Sigmoid colon (tissue), 6 donors: ENCODE measurements at regions not wholly inside any gene's neighbourhood (a gene's known extent, or its start where the extent isn't known, plus 50 kb on each side); places are given as distances from the start of the nearest gene placed in this dataset.

Experiments
- DNase-seq: peaks from one replicate; pipeline ENCODE4 v3.0.0-alpha.2; 2019
- H3K27ac ChIP-seq, 4 donors: fragments of 200-600 bp; sonication (generic); one replicate each; pipeline ENCODE4 v1.5.1; 2016 to 2019; ENCODE audit warnings: mild to moderate bottlenecking in 1 of 4
- H3K27me3 ChIP-seq, 3 donors: fragments of 200-600 bp; sonication (generic); one replicate each; pipeline ENCODE4 v1.5.1; 2019; ENCODE audit warnings: mild to moderate bottlenecking in 1 of 3
- H3K36me3 ChIP-seq, 4 donors: fragments of 200-600 bp; sonication (generic); one replicate each; pipeline ENCODE4 v1.5.1; 2016 to 2019
- H3K4me1 ChIP-seq, 4 donors: fragments of 200-600 bp; sonication (generic); one replicate each; pipeline ENCODE4 v1.5.1; 2017 to 2019
- H3K4me3 ChIP-seq, 4 donors: fragments of 200-600 bp; sonication (generic); one replicate each; pipeline ENCODE4 v1.5.1; 2017 to 2019; ENCODE audit warnings: mild to moderate bottlenecking in 2 of 4, moderate library complexity in 1 of 4
- H3K9me3 ChIP-seq, 4 donors: fragments of 200-600 bp in 3 of 4; sonication (generic) in 3 of 4; one replicate each; pipeline versions ENCODE4 v1.5.1 to v1.6.1; 2013 to 2019
- EP300 ChIP-seq, 4 donors: sonication (generic); formaldehyde crosslinking; IDR thresholded peaks; one replicate each; pipeline ENCODE4 v1.6.1; 2017; ENCODE audit warnings: antibody characterized with exemption in 4 of 4
- POLR2A ChIP-seq, 2 donors: fragments of 450-650 bp; IDR thresholded peaks; one replicate each; pipeline ENCODE4 v1.6.1; 2016; ENCODE audit warnings: antibody characterized with exemption in 2 of 2, mild to moderate bottlenecking in 2 of 2, moderate library complexity in 2 of 2
- POLR2AphosphoS5 ChIP-seq, 4 donors: sonication (generic); formaldehyde crosslinking; IDR thresholded peaks; one replicate each; pipeline ENCODE4 v1.6.1; 2017; ENCODE audit warnings: antibody characterized with exemption in 4 of 4
- WGBS, 2 donors: extraction: QIAGEN DNeasy Blood & Tissue Kit; methylation state at CpG; one replicate each; pipeline ENCODE4 v1.1.7; 2013; 5-methylcytosine and 5-hydroxymethylcytosine counted together
- intact Hi-C: fragments of 100-400 bp; cut with DNase I; formaldehyde crosslinking; loops from one replicate; pipeline ENCODE4 v1.15.1; 2023
- TF ChIP-seq, protein P1 (sequence below), 4 experiments: fragments of 450-650 bp in 3 of 4; fragments of 200-600 bp in 1 of 4; IDR thresholded peaks; one replicate each; pipeline ENCODE4 v1.5.1; 2016 to 2019; ENCODE audit warnings: antibody characterized with exemption in 4 of 4, mild to moderate bottlenecking in 3 of 4, moderate library complexity in 2 of 4
- donor health status: healthy with polysubstance abuse.
- donor health status: healthy.

GRCh38 chr3:115562636-115563267 is 60.6 kb upstream of the GAP43 start:
- TF ChIP-seq POLR2AphosphoS5 (IDR thresholded peaks at IDR 0.05) (no peak), EP300 (IDR thresholded peaks at IDR 0.05) (no peak), POLR2A (IDR thresholded peaks at IDR 0.05) (no peak)
- TF ChIP-seq, protein P1, sequence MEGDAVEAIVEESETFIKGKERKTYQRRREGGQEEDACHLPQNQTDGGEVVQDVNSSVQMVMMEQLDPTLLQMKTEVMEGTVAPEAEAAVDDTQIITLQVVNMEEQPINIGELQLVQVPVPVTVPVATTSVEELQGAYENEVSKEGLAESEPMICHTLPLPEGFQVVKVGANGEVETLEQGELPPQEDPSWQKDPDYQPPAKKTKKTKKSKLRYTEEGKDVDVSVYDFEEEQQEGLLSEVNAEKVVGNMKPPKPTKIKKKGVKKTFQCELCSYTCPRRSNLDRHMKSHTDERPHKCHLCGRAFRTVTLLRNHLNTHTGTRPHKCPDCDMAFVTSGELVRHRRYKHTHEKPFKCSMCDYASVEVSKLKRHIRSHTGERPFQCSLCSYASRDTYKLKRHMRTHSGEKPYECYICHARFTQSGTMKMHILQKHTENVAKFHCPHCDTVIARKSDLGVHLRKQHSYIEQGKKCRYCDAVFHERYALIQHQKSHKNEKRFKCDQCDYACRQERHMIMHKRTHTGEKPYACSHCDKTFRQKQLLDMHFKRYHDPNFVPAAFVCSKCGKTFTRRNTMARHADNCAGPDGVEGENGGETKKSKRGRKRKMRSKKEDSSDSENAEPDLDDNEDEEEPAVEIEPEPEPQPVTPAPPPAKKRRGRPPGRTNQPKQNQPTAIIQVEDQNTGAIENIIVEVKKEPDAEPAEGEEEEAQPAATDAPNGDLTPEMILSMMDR (IDR thresholded peaks at IDR 0.05): no peak
- Histone ChIP-seq H3K4me3 (no peak overlapping the region), H3K9me3 (no peaks in the 10 kb centered on the region), H3K27ac (no peak overlapping the region), H3K36me3 (no peaks in the 10 kb centered on the region), H3K4me1 (no peaks in the 10 kb centered on the region), H3K27me3 (no peaks in the 10 kb centered on the region)
- intact Hi-C loops: no loop called here
- no peak for DNase-seq
- 56 to 76% methylated on average over 4 of the region's 4 CpGs for WGBS, 2 donors

- TF ChIP-seq, protein P1 (IDR thresholded peaks at IDR 0.05): no peak
- no peak for TF ChIP-seq POLR2AphosphoS5 (IDR thresholded peaks at IDR 0.05)
These were observed 59.3 kb upstream of the GAP43 start for GRCh38 chr3:115563984-115564383.

DNA sequence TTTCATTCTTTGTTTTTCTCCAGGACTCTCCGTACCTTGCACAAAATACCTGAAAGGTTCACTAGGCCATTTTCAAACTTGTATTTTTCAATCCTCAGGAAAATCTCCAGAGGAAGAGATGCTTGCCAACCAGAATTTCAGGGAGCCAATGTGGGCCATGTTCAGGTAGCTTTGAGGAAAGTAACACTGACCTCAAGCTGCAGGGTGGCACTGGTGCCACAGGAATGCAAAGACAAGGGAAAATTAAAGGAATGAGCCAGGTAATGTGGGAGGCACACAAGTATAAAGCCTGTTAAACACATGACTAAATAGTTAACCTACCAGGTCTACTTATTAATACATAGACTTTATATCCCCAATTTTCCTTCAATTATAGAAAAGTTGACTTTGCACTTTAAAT is 51.9 kb upstream of the GAP43 start:
- Histone ChIP-seq H3K27me3 (no peaks in the 10 kb centered on the region), H3K4me3 (no peak overlapping the region), H3K36me3 (no peaks in the 10 kb centered on the region), H3K4me1 (no peaks in the 10 kb centered on the region), H3K27ac (no peak overlapping the region), H3K9me3 (no peaks in the 10 kb centered on the region)
- intact Hi-C loops: no loop called here
- DNase-seq: no peak
- TF ChIP-seq POLR2A (IDR thresholded peaks at IDR 0.05): no peak
- TF ChIP-seq, protein P1 (IDR thresholded peaks at IDR 0.05): no peak
- no peak for TF ChIP-seq EP300 (IDR thresholded peaks at IDR 0.05)
- no peak for TF ChIP-seq POLR2AphosphoS5 (IDR thresholded peaks at IDR 0.05)
- 82 to 92% methylated on average over 1 of the region's 1 CpG for WGBS, 2 donors

More at GRCh38 chr3:115563984-115564383, 59.3 kb upstream of the GAP43 start:
- H3K9me3 ChIP-seq: no peaks in the 10 kb centered on the region
- WGBS, 2 donors: 66 to 85% methylated on average over 1 of the region's 1 CpG
- H3K36me3 ChIP-seq: no peaks in the 10 kb centered on the region
- intact Hi-C loops: no loop called here
- no peak overlapping the region for H3K27ac ChIP-seq
- no peaks in the 10 kb centered on the region for H3K4me1 ChIP-seq
- H3K4me3 ChIP-seq: no peak overlapping the region
- DNase-seq: no peak
- no peaks in the 10 kb centered on the region for H3K27me3 ChIP-seq
